ENCODE measurements at regions not wholly inside any gene's neighbourhood (a gene's known extent, or its start where the extent isn't known, plus 50 kb on each side); places are given as distances from the start of the nearest gene placed in this dataset.

DNA sequence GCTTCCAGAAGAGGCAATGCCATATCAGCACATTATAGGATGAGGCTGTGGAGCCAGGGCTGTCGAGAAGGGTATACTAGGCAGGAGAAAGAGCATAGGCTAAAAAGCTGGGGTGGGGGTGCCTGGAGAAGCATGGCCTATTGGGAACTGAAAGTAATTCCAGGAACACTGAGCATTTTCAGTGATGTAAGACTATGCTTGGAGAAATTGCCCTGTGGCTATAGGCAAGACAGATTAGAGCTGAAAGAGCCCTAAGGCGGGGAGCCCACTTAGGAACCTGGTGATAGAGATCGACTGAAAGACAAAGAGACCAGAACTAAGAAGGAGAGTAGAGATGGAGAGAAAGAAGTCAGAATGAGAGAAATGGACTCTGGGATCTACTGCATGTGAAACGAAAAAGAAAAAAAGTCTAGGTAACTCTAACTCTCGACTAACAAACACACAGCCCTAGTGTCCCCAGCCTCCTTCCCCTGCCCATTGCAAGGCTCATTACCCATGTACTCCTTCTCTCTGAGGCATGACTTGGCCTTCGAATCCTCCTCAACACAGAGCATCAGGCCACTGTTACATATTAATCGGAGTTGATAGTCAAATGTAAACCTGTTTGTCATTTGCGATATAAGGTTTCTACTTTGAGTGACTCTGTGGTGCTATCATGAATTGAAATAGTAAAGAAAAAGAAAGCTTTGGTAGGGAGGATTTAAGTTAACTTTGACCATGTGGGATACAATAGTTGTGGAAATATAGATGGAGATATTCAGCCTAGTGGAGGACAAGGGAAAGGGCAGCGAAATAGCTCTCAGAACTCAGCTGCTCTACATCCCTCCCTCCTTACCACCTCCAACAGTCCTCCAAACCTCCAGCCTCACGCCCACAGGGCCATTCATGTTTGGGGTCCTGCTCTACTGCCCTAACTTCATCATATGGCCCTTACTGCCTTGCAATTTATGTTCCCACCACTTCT lies 52.3 kb upstream of the BMAL1 start:
- DNase-seq, result no peak

DNA sequence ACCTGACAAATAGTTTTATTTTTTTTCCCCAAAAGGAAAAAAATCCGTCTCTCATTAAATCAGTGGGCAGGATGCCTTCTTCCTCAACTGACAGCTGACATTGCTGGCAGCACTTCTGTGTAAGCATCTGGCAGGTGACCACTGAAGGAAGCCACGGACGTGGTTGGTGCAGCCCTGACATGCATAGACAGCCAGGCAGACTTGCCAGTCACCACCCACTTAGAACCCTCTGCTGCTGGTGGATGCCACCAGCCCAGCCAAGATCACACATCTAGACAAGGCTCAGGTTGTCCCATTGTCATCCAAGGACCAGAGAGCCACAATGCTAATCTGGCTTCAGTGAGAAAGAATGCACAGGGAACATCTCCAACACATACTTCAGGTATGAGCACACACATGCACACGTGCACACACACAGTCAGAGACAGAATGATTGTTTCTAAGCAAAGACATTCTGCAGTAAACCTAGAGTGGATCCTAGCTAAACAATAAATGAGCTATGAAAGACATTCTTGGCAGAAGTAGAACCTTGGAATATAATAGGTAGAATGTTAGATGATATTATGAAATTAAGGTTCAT lies 49.8 kb upstream of the BMAL1 start:
- DNase-seq, result no peak
